Sigmoid colon (tissue), 4 donors: ENCODE measurements at regions not wholly inside any gene's neighbourhood (a gene's known extent, or its start where the extent isn't known, plus 50 kb on each side); places are given as distances from the start of the nearest gene placed in this dataset.

Experiments used
- CTCF ChIP-seq, 4 experiments: fragments of 450-650 bp in 3 of 4; fragments of 200-600 bp in 1 of 4; IDR thresholded peaks; one replicate each; pipeline ENCODE4 v1.5.1; 2016 to 2019; ENCODE audit warnings: antibody characterized with exemption in 4 of 4, mild to moderate bottlenecking in 3 of 4, moderate library complexity in 2 of 4
- EP300 ChIP-seq, 4 donors: sonication (generic); formaldehyde crosslinking; IDR thresholded peaks; one replicate each; pipeline ENCODE4 v1.6.1; 2017; ENCODE audit warnings: antibody characterized with exemption in 4 of 4
- POLR2A ChIP-seq, 2 donors: fragments of 450-650 bp; IDR thresholded peaks; one replicate each; pipeline ENCODE4 v1.6.1; 2016; ENCODE audit warnings: antibody characterized with exemption in 2 of 2, mild to moderate bottlenecking in 2 of 2, moderate library complexity in 2 of 2

DNA sequence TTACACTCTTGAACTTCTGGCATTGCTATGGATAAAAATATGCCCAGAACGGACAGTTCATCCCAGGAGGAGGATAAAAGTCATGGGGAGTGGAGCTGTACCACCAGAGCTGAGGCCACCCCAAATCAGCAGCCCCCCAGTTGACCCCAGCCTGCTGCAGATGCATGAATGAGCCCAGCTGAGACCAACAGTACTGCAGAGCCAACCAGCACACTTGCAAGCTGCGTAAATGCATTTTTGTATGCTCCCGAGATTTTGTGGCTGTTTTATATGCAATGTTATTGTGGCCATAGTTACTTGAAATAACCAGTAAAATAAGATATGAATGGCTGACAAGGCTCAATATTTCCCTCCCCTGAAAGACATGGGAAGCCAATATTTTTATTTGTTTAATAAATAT lies 264.6 kb downstream of the DUSP10 start:
- TF ChIP-seq CTCF (IDR thresholded peaks at IDR 0.05) (no peak), EP300 (IDR thresholded peaks at IDR 0.05) (no peak), POLR2A (IDR thresholded peaks at IDR 0.05) (no peak)
